HepG2 (cell line): ENCODE measurements at regions not wholly inside any gene's neighbourhood (a gene's known extent, or its start where the extent isn't known, plus 50 kb on each side); places are given as distances from the start of the nearest gene placed in this dataset.
A peak's percentile ranks its signal among the peaks of the same experiment; 100 is the strongest.

Experiments used
- ERF ChIP-seq: IDR thresholded peaks from 2 replicates; pipeline ENCODE4 v1.6.1; 2018; ENCODE audit warnings: missing biosample characterization, missing genetic modification reagents
- SALL2 ChIP-seq: sonication (generic); formaldehyde crosslinking; IDR thresholded peaks from 2 replicates; pipeline ENCODE4 v1.8.1; 2023; ENCODE audit warnings: mild to moderate bottlenecking, missing genetic modification reagents, inconsistent platforms
- ZBED4 ChIP-seq: sonication (generic); formaldehyde crosslinking; IDR thresholded peaks from 2 replicates; pipeline ENCODE4 v1.4.0; 2020; ENCODE audit warnings: missing genetic modification reagents, borderline replicate concordance
- ZNF407 ChIP-seq: sonication (generic); formaldehyde crosslinking; IDR thresholded peaks from one replicate; pipeline ENCODE4 v1.5.1; 2020; ENCODE audit warnings: mild to moderate bottlenecking, missing genetic modification reagents; ENCODE audit errors: not compliant biosample characterization
- ZNF530 ChIP-seq: sonication (generic); formaldehyde crosslinking; IDR thresholded peaks from 2 replicates; pipeline ENCODE4 v1.5.0; 2020; ENCODE audit warnings: low read depth, mild to moderate bottlenecking, missing genetic modification reagents
- ZNF761 ChIP-seq: sonication (generic); formaldehyde crosslinking; conservative IDR thresholded peaks from 2 replicates; pipeline ENCODE4 v1.4.0; 2020; ENCODE audit warnings: mild to moderate bottlenecking, missing genetic modification reagents
- TF ChIP-seq, protein P1 (sequence below): sonication (generic); formaldehyde crosslinking; IDR thresholded peaks from 2 replicates; pipeline ENCODE4 v1.9.0; 2021; ENCODE audit warnings: mild to moderate bottlenecking, missing genetic modification reagents

- TF ChIP-seq ZBED4 (CRISPR knock-in tag) (no peak), ZNF761 (no peak), SALL2 (peak; percentile 70; the same call in 1 of the 2 replicates), ERF (CRISPR knock-in tag) (0 out of 2 replicates have a peak, but pooled peaks have one; percentile 32), ZNF407 (CRISPR knock-in tag) (peak; percentile 61), ZNF530 (no peak)
- TF ChIP-seq, protein P1, sequence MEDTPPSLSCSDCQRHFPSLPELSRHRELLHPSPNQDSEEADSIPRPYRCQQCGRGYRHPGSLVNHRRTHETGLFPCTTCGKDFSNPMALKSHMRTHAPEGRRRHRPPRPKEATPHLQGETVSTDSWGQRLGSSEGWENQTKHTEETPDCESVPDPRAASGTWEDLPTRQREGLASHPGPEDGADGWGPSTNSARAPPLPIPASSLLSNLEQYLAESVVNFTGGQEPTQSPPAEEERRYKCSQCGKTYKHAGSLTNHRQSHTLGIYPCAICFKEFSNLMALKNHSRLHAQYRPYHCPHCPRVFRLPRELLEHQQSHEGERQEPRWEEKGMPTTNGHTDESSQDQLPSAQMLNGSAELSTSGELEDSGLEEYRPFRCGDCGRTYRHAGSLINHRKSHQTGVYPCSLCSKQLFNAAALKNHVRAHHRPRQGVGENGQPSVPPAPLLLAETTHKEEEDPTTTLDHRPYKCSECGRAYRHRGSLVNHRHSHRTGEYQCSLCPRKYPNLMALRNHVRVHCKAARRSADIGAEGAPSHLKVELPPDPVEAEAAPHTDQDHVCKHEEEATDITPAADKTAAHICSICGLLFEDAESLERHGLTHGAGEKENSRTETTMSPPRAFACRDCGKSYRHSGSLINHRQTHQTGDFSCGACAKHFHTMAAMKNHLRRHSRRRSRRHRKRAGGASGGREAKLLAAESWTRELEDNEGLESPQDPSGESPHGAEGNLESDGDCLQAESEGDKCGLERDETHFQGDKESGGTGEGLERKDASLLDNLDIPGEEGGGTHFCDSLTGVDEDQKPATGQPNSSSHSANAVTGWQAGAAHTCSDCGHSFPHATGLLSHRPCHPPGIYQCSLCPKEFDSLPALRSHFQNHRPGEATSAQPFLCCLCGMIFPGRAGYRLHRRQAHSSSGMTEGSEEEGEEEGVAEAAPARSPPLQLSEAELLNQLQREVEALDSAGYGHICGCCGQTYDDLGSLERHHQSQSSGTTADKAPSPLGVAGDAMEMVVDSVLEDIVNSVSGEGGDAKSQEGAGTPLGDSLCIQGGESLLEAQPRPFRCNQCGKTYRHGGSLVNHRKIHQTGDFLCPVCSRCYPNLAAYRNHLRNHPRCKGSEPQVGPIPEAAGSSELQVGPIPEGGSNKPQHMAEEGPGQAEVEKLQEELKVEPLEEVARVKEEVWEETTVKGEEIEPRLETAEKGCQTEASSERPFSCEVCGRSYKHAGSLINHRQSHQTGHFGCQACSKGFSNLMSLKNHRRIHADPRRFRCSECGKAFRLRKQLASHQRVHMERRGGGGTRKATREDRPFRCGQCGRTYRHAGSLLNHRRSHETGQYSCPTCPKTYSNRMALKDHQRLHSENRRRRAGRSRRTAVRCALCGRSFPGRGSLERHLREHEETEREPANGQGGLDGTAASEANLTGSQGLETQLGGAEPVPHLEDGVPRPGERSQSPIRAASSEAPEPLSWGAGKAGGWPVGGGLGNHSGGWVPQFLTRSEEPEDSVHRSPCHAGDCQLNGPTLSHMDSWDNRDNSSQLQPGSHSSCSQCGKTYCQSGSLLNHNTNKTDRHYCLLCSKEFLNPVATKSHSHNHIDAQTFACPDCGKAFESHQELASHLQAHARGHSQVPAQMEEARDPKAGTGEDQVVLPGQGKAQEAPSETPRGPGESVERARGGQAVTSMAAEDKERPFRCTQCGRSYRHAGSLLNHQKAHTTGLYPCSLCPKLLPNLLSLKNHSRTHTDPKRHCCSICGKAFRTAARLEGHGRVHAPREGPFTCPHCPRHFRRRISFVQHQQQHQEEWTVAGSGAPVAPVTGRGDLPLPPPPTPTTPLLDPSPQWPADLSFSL: no peak
These were observed 292.6 kb upstream of the MARCKS start (continued) for GRCh38 chr6:113564371-113565171.
